Head of caudate nucleus (tissue), 42 donors: ENCODE measurements at regions not wholly inside any gene's neighbourhood (a gene's known extent, or its start where the extent isn't known, plus 50 kb on each side); places are given as distances from the start of the nearest gene placed in this dataset.
"Not testable (repeated sequence)": the region's sequence is repeated elsewhere in the genome, so short reads cannot be mapped to it uniquely, and the experiment has no call there.

Experiments used
- DNase-seq, 42 donors: peaks; one replicate each; pipeline versions ENCODE4 v3.0.0 to v3.0.0-alpha.2; 2020 to 2021; ENCODE audit warnings: mixed read lengths in 7 of 42
- intact Hi-C: fragments of 100-400 bp; cut with DNase I; formaldehyde crosslinking; loops from one replicate; pipeline ENCODE4 v1.15.0; 2022

DNA sequence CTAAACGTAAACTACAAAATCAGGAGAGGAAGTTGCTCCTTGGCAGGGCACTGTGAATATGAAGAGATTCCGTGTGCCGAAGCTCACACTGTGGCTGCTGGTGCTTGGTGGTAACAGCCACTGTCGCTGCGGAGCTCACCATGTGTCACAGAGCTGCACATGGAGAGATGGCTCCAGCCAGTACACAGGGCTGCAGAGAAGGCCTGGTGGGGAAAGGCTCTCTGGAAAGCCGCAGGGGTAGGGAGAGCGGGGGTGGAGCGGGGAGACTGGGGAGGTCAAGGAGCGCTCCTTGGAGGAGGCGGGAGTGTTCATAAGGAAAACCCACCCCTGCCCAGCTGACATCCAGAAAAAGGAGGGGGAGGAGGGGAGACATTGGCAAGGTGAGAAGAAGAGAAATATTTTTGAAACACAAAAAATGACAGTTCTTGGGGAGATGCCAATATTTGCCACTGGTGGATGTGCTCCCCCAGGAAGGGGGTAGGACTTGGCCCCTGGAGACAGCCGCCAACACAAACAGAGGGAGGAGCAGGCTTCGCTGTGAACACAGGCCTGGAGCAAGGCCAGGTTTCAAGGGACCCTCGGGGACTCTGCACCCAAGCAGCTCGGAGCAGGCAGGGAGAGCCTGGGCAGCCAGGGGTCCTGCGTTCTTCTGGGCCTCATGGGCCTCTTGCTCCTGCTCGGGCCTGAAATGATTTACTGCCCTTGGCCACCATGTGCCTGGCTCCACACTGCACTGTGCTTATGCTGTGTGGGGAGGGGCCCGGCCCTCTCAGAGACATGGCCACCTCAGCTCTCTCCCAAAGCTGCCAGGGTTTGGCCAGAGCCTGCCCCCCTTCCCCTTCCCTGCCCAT lies 102.6 kb upstream of the GLI2 start:
- peak in 1 of 42 donors; percentile 11 for DNase-seq
- intact Hi-C loops, result no loop called here

- intact Hi-C loops, result no loop called here
- DNase-seq, result no peak
These were observed 101.1 kb upstream of the GLI2 start for GRCh38 chr2:120634533-120634932.

DNA sequence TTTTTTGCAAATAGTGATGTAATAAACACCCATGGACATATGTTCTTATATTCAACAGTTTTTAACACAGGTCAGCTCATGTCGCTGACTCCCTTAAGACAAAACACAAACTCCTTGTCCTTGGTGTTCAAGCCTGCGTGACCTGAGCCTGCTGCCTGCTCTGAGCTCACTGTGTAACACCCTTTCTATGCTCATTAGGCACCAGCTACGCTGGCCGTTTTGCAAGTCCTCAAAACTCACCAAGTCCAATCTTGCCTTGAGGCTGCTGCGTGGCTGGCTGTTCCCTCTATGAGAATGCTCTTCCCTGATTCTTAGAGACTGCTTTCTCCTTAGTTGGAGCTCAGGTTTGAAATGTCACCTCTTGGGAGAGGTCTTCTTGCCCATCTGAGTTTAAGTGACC lies 100.5 kb upstream of the GLI2 start:
- peak in 1 of 42 donors; percentile 2 for DNase-seq
- intact Hi-C loops, result no loop called here

DNA sequence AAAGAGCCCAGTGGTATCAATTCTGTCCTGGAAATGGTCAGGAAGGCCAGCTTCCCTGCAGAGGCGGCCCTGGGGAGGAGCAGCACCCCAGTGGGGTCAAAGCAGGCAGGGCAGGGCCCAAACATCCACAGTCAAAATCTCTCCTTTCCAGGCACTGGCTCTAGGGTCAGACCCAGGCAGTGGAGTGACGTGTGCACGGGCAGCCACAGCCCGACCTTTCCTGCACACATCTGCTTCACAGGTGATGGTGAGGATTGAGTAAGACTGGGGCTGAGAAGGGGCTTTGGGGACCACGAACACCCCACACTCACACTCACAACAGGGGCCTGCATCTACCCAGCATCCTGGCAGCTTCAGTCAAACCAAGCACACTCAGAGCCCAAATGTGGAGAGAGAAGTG lies 97.8 kb upstream of the GLI2 start:
- intact Hi-C loops, result no loop called here
- peak in 1 of 42 donors; percentile 5 for DNase-seq

- peak in 1 of 42 donors; percentile 10 for DNase-seq
- intact Hi-C loops, result no loop called here
These were observed 97.2 kb upstream of the GLI2 start for GRCh38 chr2:120638450-120638849.

DNA sequence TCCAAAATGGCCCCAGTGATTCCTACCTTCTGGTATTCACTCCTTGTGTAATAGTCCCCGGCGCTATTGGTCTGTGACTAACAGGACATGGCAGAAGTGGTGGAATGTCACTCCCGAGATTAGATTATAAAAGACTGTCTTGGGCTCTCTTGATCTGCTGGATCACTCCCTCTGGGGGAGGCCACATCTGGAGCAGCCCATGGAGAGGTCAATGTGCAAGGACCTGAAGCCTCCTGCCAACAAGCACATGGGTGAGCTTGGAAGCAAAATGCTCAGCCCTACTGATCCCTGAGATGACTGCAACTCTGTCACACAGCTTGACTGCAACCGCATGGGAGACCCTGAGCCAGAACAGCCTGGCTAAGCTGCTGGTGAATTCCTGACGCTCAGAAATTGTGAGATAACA lies 94.3 kb upstream of the GLI2 start:
- intact Hi-C loops, result no loop called here
- DNase-seq, result no peak

GRCh38 chr2:120642646-120643045 lies 93.0 kb upstream of the GLI2 start:
- intact Hi-C loops, result no loop called here
- DNase-seq, result no peak

GRCh38 chr2:120646994-120647393 lies 88.7 kb upstream of the GLI2 start:
- no peak for DNase-seq
- intact Hi-C loops, result no loop called here

DNA sequence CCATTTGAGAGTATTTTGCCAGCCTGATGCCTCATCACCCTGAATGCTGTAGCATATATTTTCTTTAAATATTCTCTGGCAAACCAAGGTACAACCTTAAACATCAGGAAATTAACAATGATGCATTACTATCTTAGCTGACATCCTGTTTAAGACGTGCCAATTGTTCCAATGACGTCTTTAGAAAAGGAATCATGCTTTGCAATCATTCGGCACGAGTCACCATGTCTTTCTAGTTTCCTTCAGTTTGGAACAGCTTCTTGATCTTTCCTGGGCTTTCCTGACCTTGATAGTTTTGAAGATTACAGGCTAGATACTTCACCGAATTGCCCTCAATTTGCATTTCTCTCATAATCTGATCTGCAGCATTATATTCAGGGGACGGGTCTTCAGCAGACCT lies 88.2 kb upstream of the GLI2 start:
- intact Hi-C loops, result no loop called here
- no peak for DNase-seq

DNA sequence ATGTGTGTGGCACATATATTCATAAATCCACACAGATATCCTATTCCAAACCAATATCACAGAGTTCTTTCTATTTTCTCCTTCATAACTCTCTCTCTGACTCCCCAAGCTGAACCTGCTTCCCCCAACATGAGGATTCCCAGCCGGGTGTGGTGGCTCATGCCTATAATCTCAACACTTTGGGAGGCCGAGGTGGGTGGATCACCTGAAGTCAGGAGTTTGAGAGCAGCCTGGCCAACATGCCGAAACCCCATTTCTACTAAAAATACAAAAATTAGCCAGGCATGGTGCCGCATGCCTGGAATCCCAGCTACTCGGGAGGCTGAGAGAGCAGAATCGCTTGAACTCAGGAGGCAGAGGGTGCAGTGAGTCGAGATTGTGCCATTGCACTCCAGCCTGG lies 86.3 kb upstream of the GLI2 start:
- intact Hi-C loops, result not testable (repeated sequence)
- peak in 1 of 42 donors; percentile 4 for DNase-seq

DNA sequence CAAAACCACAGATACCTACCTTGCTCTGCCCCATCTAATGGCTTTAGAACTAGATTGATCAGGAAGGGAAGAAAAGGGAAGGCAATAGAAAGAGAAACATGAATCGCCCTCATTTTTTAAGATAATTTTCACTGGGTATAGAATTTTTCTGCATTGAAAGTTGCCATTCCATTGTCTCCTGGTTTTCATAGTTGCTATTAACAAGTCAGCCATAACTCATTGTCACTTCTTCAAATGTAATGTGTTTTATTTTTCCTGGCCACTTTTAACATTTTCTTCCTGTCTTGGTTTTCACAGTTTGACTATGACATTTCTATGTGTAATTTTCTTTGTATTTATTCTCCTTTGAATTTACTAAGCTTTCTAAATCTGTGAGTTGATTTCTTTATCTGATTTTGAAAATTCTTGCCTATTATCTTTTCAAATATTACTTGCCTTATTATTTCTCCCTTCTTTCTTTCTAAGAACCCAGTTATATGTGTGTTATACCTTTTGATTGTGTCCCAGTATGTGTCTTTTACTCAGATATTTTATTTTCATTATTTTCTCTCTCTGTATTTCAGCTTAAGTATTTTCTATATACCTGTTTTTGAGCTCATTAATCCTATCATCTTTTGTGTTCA lies 85.5 kb upstream of the GLI2 start:
- DNase-seq, result no peak
- intact Hi-C loops, result loop anchor here (10.0 kb wide), 1 partner anchor 55 kb away; no protein-coding TSS in a partner anchor

- intact Hi-C loops, result loop anchor here (10.0 kb wide), 1 partner anchor 57 kb away; no protein-coding TSS in a partner anchor
These were observed 83.8 kb upstream of the GLI2 start for GRCh38 chr2:120651818-120652217.

DNA sequence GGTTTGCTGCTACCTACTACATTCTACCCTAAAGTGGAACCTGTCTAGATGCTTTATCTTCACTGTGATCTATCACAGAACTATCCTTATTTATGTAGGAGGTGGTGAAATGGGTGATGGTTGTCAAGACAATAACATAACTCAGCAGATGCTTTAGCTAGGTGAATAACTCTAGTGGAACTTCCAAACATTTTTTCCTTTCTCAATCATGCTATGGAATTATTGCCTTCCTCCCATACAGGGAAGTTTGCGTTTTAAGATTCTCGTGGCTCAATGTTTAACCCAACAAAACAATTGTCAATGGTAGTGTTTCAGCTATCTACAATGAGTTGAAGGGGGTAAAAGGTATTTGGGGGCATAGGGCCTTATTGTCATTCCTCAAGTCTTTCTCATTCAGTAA lies 82.6 kb upstream of the GLI2 start:
- intact Hi-C loops, result loop anchor here (10.0 kb wide), 1 partner anchor 58 kb away; no protein-coding TSS in a partner anchor
- no peak for DNase-seq

More at GRCh38 chr2:120651818-120652217, 83.8 kb upstream of the GLI2 start:
- no peak for DNase-seq

GRCh38 chr2:120653871-120654270 lies 81.8 kb upstream of the GLI2 start:
- DNase-seq, result no peak
- intact Hi-C loops, result loop anchor here (10.0 kb wide), 1 partner anchor 59 kb away; no protein-coding TSS in a partner anchor

DNA sequence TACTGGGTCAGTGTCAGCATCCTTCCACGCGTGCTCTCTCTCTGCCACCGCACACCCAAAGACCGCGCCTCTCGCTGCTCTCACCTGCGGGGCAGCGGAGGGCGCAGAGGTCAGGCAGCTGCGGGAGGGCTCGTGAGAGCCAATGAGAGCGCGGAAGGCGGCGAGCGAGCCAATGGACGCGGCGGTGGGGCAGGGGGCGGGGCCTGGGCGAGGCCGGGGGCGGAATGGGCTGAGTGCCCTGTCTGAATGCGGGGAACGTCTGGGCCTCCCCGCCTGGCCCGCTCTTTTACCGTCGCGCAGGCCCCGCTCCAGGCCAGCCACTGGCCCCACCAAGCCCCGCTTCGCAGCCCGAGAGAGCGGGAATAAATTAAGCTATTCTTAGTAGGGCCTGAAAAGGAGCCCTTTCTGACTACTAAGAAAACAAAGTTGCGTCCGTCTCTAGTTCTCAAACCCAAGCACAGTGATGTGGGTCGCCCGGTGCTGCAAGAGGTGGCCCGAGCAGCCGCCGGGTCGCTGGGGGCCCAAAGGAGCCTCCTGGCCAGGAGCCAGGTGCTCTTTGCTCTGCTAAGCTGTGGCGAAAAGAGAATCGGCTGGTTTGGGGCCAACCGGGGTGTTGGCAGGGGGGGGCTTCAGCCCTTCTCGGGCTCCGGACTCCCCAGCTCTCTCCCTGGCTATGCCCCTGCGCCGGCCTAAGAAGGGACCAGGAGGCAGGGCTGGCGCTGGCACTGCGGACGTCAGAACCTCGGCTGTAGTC lies 81.1 kb upstream of the GLI2 start:
- intact Hi-C loops, result loop anchor here (10.0 kb wide), 1 partner anchor 60 kb away; no protein-coding TSS in a partner anchor
- peak in 34 of 42 donors; percentile 13 to 72 (median 50) for DNase-seq

- intact Hi-C loops, result loop anchor here (10.0 kb wide), 1 partner anchor 62 kb away; no protein-coding TSS in a partner anchor
- peak in 27 of 42 donors; percentile 12 to 63 (median 35) for DNase-seq
These were observed 79.3 kb upstream of the GLI2 start for GRCh38 chr2:120656273-120656950.

- intact Hi-C loops, result loop anchor here (10.0 kb wide), 1 partner anchor 63 kb away; no protein-coding TSS in a partner anchor
- no peak for DNase-seq
These were observed 77.5 kb upstream of the GLI2 start for GRCh38 chr2:120658042-120658769.

DNA sequence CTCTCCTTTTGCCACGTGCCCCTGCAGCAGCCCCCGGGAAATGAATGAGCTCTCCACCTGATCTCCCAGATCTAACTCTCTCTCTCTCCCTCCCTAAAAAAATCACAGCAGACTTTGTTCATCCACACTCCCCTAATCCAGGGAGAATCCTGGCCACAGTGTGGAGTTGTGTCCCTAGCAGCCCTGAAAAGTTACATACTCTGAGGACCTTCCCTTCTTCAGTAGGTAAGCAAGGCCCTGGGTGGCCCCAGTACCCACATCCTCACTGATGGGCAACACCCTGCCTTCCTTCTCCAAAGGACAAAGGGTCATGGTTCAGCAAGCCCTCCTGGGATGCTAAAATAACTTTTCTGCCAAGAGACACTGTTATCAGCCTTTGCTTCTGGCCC lies 76.9 kb upstream of the GLI2 start:
- intact Hi-C loops, result loop anchor here (10.0 kb wide), 1 partner anchor 64 kb away; no protein-coding TSS in a partner anchor
- DNase-seq, result no peak
